Kidney (tissue), 13 donors: ENCODE measurements at regions not wholly inside any gene's neighbourhood (a gene's known extent, or its start where the extent isn't known, plus 50 kb on each side); places are given as distances from the start of the nearest gene placed in this dataset.
"Not testable (repeated sequence)": the region's sequence is repeated elsewhere in the genome, so short reads cannot be mapped to it uniquely, and the experiment has no call there.

Experiments used
- DNase-seq, 5 donors: peaks; one replicate each; pipeline ENCODE4 v3.0.0-alpha.2; 2013 to 2020
- FAIRE-seq: peaks from 2 replicates; lab custom pipeline; 2012; peaks lifted over from hg19 to GRCh38; lab: Jason Lieb, UNC
- H3K27ac ChIP-seq, 2 donors: one replicate each; pipeline ENCODE4 v1.7.0; 2013; ENCODE audit warnings: low read depth in 2 of 2, low read length in 2 of 2, inconsistent platforms in 1 of 2
- H3K27me3 ChIP-seq: one replicate; pipeline ENCODE4 v1.7.1; 2013; ENCODE audit warnings: low read length, inconsistent platforms; ENCODE audit not compliant: control insufficient read depth, insufficient read depth
- H3K36me3 ChIP-seq, 3 donors: one replicate each; pipeline versions ENCODE4 v1.7.0 to v1.7.1; 2013; ENCODE audit warnings: low read length in 3 of 3, control low read depth in 1 of 3, inconsistent platforms in 1 of 3; ENCODE audit not compliant: insufficient read depth in 3 of 3, control insufficient read depth in 2 of 3
- H3K4me1 ChIP-seq, 3 donors: one replicate each; pipeline versions ENCODE4 v1.7.0 to v1.7.1; 2013; ENCODE audit warnings: low read length in 3 of 3, inconsistent platforms in 1 of 3, low read depth in 1 of 3; ENCODE audit not compliant: control insufficient read depth in 2 of 3, insufficient read depth in 2 of 3
- H3K4me3 ChIP-seq, 3 donors: one replicate each; pipeline versions ENCODE4 v1.7.0 to v1.8.1; 2013; ENCODE audit warnings: low read length in 3 of 3, control low read depth in 1 of 3, inconsistent platforms in 1 of 3
- H3K9ac ChIP-seq, 3 donors: one replicate each; pipeline versions ENCODE4 v1.7.0 to v1.7.1; 2013; ENCODE audit warnings: low read length in 3 of 3, control low read depth in 1 of 3, inconsistent platforms in 1 of 3
- H3K9me3 ChIP-seq, 3 donors: one replicate each; pipeline versions ENCODE4 v1.7.0 to v1.7.1; 2013; ENCODE audit warnings: low read length in 3 of 3, control low read depth in 1 of 3, inconsistent platforms in 1 of 3; ENCODE audit not compliant: control insufficient read depth in 2 of 3, insufficient read depth in 1 of 3
- intact Hi-C: fragments of 100-400 bp; cut with DNase I; formaldehyde crosslinking; loops from one replicate; pipeline ENCODE4 v1.11.1; 2022
- TF ChIP-seq, protein P1 (sequence below): IDR thresholded peaks from 3 replicates; pipeline ENCODE4 v1.5.1; 2012; ENCODE audit warnings: mild to moderate bottlenecking, moderate library complexity, borderline replicate concordance; ENCODE audit not compliant: insufficient read depth; ENCODE audit errors: extremely low read depth
- donor health status: control.
- donor health status: control.
- donor health status: control.
- donor health status: control.
- donor health status: control.
- donor health status: DM: yes; HTN: yes; CAD: no.
- donor health status: Normal renal cell carcinoma (clear cell type).

GRCh38 chr5:63398346-63398745 is 563.9 kb downstream of the HTR1A start:
- no peaks in the 10 kb centered on the region for H3K9me3 ChIP-seq
- H3K36me3 ChIP-seq, result no peaks in the 10 kb centered on the region
- H3K9ac ChIP-seq, result no peak overlapping the region
- TF ChIP-seq, protein P1, sequence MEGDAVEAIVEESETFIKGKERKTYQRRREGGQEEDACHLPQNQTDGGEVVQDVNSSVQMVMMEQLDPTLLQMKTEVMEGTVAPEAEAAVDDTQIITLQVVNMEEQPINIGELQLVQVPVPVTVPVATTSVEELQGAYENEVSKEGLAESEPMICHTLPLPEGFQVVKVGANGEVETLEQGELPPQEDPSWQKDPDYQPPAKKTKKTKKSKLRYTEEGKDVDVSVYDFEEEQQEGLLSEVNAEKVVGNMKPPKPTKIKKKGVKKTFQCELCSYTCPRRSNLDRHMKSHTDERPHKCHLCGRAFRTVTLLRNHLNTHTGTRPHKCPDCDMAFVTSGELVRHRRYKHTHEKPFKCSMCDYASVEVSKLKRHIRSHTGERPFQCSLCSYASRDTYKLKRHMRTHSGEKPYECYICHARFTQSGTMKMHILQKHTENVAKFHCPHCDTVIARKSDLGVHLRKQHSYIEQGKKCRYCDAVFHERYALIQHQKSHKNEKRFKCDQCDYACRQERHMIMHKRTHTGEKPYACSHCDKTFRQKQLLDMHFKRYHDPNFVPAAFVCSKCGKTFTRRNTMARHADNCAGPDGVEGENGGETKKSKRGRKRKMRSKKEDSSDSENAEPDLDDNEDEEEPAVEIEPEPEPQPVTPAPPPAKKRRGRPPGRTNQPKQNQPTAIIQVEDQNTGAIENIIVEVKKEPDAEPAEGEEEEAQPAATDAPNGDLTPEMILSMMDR, result no peak
- H3K4me1 ChIP-seq, result no peaks in the 10 kb centered on the region
- intact Hi-C loops, result no loop called here
- FAIRE-seq (no peak), DNase-seq (no peak)
- H3K27ac ChIP-seq, result no peak overlapping the region
- no peak overlapping the region for H3K4me3 ChIP-seq
- H3K27me3 ChIP-seq, result no peaks in the 10 kb centered on the region

GRCh38 chr5:63388188-63388587 is 574.1 kb downstream of the HTR1A start:
- DNase-seq, H3K9me3 ChIP-seq, H3K9ac ChIP-seq, H3K4me1 ChIP-seq, H3K4me3 ChIP-seq, H3K36me3 ChIP-seq, H3K27ac ChIP-seq, FAIRE-seq, intact Hi-C loops, H3K27me3 ChIP-seq: not testable (repeated sequence)

GRCh38 chr5:63375851-63376250 is 586.4 kb downstream of the HTR1A start:
- no peaks in the 10 kb centered on the region for H3K4me1 ChIP-seq
- TF ChIP-seq, protein P1, result no peak
- no peak overlapping the region for H3K27ac ChIP-seq
- intact Hi-C loops, result no loop called here
- DNase-seq (no peak), FAIRE-seq (no peak)
- H3K27me3 ChIP-seq, result no peaks in the 10 kb centered on the region
- H3K9me3 ChIP-seq, result no peaks in the 10 kb centered on the region
- no peaks in the 10 kb centered on the region for H3K36me3 ChIP-seq
- H3K9ac ChIP-seq, result no peak overlapping the region
- no peak overlapping the region for H3K4me3 ChIP-seq

GRCh38 chr5:63374085-63374484 is 588.2 kb downstream of the HTR1A start:
- intact Hi-C loops, result no loop called here
- Histone ChIP-seq H3K27ac (no peak overlapping the region), H3K9ac (no peak overlapping the region), H3K9me3 (no peaks in the 10 kb centered on the region), H3K4me1 (no peaks in the 10 kb centered on the region), H3K36me3 (no peaks in the 10 kb centered on the region), H3K4me3 (no peak overlapping the region), H3K27me3 (no peaks in the 10 kb centered on the region)
- TF ChIP-seq, protein P1, result no peak
- DNase-seq (no peak), FAIRE-seq (no peak)
